ENCODE measurements at regions not wholly inside any gene's neighbourhood (a gene's known extent, or its start where the extent isn't known, plus 50 kb on each side); places are given as distances from the start of the nearest gene placed in this dataset.

DNA sequence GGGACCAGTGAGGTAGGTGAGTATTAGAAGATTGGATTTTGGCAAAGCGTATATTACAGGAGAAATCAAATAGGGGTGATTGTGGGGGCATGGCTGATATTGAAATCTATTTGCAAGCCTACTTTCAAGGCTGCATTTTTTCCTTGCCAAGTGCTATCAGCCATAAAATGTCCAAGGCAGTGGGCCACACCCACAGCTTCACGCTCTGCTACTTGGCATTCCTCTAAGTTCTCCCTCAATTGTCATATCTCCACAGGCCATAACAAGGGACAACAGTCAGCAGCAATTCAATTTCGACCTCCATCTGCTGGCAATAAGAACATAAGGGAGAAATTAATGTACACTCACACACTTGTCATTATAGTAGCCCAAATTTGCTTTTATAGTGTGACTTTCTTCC is 667.1 kb upstream of the PKN2 start:
- H3K4me3 ChIP-seq, result no peak overlapping the region
- H3K4me2 ChIP-seq (ENCODE audit: control insufficient read depth, insufficient read depth), result no peak overlapping the region
- H4K20me1 ChIP-seq (ENCODE audit: control insufficient read depth, insufficient read depth), result no peaks in the 10 kb centered on the region
- CTCF ChIA-PET, result interaction anchor here (0.6 kb wide), 1 partner anchor 22 kb away, joined by 3 read pairs; no protein-coding TSS in a partner anchor
- WGBS (ENCODE audit: insufficient coverage, insufficient replicate concordance, low lambda C conversion rate, missing lambda C conversion rate), result 0% methylated on average over 3 of the region's 3 CpGs
- H3K36me3 ChIP-seq (ENCODE audit: control insufficient read depth in 2 of 2, insufficient read depth in 2 of 2, low read length in 1 of 2), result no peaks in the 10 kb centered on the region
- intact Hi-C loops (cut with micrococcal nuclease; ENCODE audit: unreplicated experiment) (no loop called here), in situ Hi-C loops (cut with MboI) (no loop called here)
- ATAC-seq, result no peak
- POLR2A ChIA-PET, result no interaction called here
- RAD21 ChIA-PET (ENCODE audit: unreplicated experiment), result no interaction called here
- DNase-seq (ENCODE audit: low read depth, low spot score), result no peak
- no peaks in the 10 kb centered on the region for H3K9me3 ChIP-seq (replicated peaks; ENCODE audit: control insufficient read depth, insufficient read depth, low read length)
- no peaks in the 10 kb centered on the region for H3K79me2 ChIP-seq (ENCODE audit: control insufficient read depth, insufficient read depth, low read length)
- no peaks in the 10 kb centered on the region for H3K4me1 ChIP-seq (ENCODE audit: control insufficient read depth, insufficient read depth, low read length)
- no peaks in the 10 kb centered on the region; a peak in 1 of 4 replicates for H3K27me3 ChIP-seq (replicated peaks in 1 of 2; ENCODE audit: control insufficient read depth in 2 of 2, insufficient read depth in 2 of 2, low read length in 1 of 2)
- SMC1A ChIA-PET (ENCODE audit: uncharacterized antibody, unreplicated experiment), result interaction anchor here (1.0 kb wide), 1 partner anchor 13 kb away, joined by 3 read pairs; no protein-coding TSS in a partner anchor
- H2AFZ ChIP-seq (ENCODE audit: control insufficient read depth, low read depth, low read length), result no peak overlapping the region
- no peak for FAIRE-seq
- no peak overlapping the region for H3K27ac ChIP-seq (ENCODE audit: control insufficient read depth, insufficient read depth)
- TF ChIP-seq, protein P1, sequence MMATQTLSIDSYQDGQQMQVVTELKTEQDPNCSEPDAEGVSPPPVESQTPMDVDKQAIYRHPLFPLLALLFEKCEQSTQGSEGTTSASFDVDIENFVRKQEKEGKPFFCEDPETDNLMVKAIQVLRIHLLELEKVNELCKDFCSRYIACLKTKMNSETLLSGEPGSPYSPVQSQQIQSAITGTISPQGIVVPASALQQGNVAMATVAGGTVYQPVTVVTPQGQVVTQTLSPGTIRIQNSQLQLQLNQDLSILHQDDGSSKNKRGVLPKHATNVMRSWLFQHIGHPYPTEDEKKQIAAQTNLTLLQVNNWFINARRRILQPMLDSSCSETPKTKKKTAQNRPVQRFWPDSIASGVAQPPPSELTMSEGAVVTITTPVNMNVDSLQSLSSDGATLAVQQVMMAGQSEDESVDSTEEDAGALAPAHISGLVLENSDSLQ (IDR thresholded peaks at IDR 0.05), result no peak
- TF ChIP-seq EP300 (IDR thresholded peaks at IDR 0.05; ENCODE audit: borderline replicate concordance in 1 of 2, control insufficient read depth in 1 of 2, low read depth in 2 of 2, low read length in 2 of 2) (no peak), POLR2AphosphoS5 (IDR thresholded peaks at IDR 0.05; ENCODE audit: low read length) (no peak), TCF3 (IDR thresholded peaks at IDR 0.05; ENCODE audit: borderline replicate concordance, insufficient read depth, low read depth, low read length) (no peak), RUNX3 (IDR thresholded peaks at IDR 0.05; ENCODE audit: low read length) (no peak), ZZZ3 (IDR thresholded peaks at IDR 0.05; ENCODE audit: control insufficient read depth, insufficient read length, low read depth) (no peak), GATAD2B (conservative IDR thresholded peaks at IDR 0.05; ENCODE audit: low read depth) (no peak), TARDBP (IDR thresholded peaks at IDR 0.05; ENCODE audit: borderline replicate concordance) (no peak), NR2F1 (conservative IDR thresholded peaks at IDR 0.05) (no peak), HCFC1 (IDR thresholded peaks at IDR 0.05; ENCODE audit: low read length) (no peak), SIN3A (IDR thresholded peaks at IDR 0.05; ENCODE audit: low read depth, low read length) (no peak), BRCA1 (IDR thresholded peaks at IDR 0.05; ENCODE audit: low read depth, low read length) (no peak), SREBF2 (IDR thresholded peaks at IDR 0.05; ENCODE audit: low read length) (no peak), PML (IDR thresholded peaks at IDR 0.05; ENCODE audit: low read length) (no peak)
- TF ChIP-seq, protein P2, sequence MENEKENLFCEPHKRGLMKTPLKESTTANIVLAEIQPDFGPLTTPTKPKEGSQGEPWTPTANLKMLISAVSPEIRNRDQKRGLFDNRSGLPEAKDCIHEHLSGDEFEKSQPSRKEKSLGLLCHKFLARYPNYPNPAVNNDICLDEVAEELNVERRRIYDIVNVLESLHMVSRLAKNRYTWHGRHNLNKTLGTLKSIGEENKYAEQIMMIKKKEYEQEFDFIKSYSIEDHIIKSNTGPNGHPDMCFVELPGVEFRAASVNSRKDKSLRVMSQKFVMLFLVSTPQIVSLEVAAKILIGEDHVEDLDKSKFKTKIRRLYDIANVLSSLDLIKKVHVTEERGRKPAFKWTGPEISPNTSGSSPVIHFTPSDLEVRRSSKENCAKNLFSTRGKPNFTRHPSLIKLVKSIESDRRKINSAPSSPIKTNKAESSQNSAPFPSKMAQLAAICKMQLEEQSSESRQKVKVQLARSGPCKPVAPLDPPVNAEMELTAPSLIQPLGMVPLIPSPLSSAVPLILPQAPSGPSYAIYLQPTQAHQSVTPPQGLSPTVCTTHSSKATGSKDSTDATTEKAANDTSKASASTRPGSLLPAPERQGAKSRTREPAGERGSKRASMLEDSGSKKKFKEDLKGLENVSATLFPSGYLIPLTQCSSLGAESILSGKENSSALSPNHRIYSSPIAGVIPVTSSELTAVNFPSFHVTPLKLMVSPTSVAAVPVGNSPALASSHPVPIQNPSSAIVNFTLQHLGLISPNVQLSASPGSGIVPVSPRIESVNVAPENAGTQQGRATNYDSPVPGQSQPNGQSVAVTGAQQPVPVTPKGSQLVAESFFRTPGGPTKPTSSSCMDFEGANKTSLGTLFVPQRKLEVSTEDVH (IDR thresholded peaks at IDR 0.05; ENCODE audit: low read depth, partially characterized antibody), result no peak
- no peak overlapping the region for H3K9ac ChIP-seq (ENCODE audit: control insufficient read depth, insufficient read depth, low read length)
- BruUV-seq (replicated peaks), result no TSS peak

Data from GM12878 (cell line).